MV-4-11 (cell line): ENCODE measurements at regions not wholly inside any gene's neighbourhood (a gene's known extent, or its start where the extent isn't known, plus 50 kb on each side); places are given as distances from the start of the nearest gene placed in this dataset.

Experiments
- DNase-seq: peaks from one replicate; lab custom pipeline; 2025; lab: John Stamatoyannopoulos, UW

DNA sequence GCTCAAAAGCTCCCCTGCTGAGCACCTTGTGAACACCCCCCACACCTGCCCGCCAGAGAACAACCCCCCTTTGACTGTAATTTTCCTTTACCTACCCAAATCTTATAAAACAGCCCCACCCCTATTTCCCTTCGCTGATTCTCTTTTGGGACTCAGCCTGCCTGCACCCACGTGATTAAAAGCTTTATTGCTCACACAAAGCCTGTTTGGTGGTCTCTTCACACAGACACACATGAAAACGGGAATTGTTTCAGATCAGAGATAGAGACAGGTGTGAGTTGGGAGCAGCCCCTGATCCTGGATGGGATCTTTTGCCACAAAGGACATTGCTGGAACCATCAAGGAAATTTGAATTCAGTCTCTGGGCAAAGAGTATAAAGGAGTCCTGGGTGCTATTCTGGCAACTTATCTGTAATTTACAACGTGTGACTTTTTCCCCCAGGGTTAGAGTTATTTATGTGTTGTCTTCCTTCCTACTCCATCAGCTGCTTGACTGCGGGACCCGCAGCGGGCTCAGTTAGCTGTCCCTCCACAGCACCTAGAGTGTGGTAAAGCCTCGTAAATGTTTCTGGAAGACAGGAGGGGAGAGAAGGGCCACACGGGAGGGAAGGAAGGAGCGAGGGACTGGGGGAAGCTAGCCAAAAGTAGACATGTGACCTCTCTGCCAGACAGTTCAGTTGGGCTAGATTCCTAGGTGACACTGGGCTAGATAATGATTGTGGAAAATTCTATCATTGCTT is 437.0 kb downstream of the ZNF608 start:
- DNase-seq, result no peak

DNA sequence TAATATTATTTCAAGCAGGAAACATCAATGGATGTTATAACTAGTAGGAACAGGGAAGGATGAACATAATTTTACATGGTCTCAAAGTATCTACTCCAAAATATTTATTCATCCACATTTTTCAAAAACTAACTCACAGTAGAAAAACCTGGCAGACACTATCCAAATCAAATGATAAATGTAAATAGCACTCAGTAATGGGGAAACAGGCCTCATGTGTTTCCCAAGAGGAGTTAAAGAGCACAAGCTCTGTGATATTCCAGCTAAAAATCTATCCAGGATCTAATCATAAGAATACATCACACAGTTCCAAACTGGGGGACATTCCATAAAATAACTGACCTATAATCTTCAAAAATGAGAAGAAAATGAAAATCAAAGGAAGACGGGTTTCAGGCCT is 443.1 kb downstream of the ZNF608 start:
- no peak for DNase-seq

DNA sequence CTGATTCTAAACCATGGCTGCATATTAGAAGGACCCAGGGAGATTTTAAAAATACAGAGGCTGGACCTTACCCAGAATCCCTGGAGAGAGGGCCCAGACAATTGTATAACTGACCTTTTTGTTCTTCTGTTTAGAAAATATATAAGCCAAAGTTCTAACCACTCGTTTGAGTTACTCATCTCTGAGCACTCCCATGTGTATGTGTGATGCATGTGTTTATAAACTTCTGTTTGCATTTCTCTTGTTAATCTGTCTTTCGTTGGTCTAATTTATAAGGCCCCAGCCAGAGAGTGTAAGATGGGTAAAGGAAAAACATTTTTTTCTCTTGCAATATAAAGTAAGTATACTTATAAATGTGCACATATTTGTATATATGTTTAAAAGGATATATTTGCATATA is 443.9 kb downstream of the ZNF608 start:
- DNase-seq, result no peak

DNA sequence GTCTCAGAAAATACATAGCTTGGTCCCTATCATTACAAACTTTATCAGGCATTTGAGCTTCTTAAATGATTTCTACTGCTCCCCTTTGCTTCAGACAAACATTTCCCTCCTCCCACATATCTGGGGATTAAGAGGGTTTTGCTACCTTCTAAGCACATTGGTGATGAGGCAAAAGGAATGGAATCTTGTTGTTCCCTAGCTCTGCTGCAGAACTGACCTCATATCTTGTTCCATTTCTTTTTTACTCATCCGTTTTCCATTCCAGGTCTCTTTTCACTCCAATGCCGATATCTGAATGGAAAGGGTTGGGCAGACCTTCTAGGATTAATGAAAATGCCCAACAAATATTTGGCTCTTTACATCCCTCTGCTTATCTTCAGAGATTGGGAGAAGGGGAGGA is 444.6 kb downstream of the ZNF608 start:
- DNase-seq, result no peak

DNA sequence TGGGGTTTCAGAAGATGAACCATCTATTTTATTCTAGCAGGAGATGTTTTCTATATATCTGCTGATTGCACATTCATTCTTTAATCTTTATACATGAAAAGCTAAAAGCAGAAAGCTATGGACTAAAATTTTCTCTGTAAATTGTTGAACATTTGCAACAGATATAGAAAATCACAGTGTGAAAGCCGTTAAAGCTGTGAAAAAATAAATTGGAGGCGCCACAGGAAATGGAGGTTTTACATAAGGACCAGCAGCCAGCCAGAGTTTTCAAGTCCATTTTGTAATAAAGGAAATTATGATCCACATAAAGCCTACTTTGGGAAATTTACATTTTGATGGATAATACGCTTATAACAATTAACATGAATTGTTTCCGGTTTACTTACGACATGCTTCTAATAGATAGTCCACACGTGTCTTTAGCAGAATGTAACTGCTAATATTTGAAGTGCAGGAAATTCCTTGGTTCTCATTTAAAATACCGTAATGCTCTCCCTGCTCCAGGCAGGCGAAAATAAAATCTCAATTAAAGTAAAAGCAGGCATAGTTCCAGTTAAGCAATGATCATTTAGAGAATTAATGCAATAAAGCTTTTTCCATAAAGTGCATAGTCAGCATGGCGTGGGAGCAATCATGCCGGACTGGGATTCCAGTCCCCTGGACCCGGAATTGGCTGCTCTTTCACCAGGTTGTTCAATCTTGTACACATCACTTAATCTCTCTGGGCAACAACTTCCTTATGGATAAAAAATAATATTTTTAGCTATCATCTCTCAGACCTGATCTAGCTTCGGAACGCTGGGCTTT is 445.4 kb downstream of the ZNF608 start:
- DNase-seq, result no peak

DNA sequence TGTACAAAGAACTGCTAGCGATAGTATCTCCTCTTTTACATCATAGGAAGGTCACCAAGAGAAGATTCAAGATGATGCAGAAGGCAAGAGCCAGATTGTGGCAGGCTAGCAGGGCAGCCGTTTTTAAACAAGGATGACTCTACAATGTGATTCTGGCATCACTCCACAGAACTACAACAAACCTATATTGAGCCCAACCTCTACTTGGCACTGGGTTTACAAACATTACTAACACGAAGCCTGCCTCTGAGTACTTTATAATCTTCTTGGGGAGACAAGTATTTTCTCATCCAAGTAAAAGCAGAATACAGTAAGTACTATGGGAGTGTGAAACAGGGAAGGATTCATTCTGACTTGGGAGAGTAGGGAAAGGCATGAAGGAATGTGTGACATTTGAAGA is 448.6 kb downstream of the ZNF608 start:
- DNase-seq, result no peak

DNA sequence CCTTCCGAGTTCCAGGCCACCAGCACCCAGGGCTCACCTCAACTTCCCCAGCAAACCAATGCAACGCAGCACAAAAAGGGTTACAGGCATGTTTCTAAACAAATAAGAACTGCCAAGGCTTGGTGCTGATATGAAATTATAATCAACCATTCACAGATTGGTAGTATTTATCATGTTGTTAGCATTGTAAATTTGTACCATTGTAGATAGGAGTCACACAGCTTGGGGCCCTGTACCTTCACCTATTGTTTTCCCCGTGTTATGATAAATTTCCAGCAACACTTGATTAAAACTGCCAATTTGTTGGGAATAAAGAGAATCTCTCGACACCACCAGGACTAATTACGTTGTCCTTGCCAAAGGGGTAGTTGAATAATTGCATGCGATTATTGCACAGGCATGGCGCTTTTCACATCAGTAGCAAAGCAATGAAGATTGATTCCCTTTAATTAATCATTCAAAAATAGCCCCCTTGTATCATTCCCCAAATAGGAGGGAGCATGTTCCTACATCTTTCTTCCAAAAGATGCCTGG is 454.1 kb downstream of the ZNF608 start:
- DNase-seq, result no peak

DNA sequence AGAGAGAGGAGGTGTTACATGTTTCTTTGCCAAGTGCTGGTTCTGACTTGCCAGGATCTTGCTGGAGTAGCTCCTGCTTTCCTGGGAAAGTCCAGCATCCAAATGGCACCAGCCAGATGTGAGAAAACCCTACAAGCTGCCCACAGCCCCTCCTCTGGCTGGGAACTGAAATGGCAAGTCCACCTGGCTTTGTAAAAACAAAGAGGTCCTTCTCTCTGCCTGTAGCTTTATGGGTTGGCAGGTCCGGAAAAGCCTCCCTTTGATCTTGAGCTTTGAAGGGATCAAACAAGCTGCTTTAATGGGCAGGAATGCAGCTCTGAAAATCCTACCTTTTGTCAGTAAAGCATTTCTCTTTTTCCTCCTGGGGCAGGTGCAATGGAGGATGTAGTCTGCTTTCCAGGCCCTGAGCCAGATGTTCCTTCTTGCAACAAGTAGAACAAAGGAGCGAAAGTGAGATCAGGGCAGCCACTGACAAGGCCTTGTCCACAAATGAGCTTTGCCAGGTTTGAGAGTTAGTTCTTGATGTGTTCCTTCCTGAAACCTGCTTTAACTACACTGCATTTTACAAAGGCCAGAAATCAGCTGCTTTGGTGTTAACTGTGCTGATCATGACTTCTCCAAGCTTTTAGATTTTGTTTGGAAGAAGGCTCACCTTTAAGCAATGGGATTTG is 456.7 kb downstream of the ZNF608 start:
- no peak for DNase-seq

DNA sequence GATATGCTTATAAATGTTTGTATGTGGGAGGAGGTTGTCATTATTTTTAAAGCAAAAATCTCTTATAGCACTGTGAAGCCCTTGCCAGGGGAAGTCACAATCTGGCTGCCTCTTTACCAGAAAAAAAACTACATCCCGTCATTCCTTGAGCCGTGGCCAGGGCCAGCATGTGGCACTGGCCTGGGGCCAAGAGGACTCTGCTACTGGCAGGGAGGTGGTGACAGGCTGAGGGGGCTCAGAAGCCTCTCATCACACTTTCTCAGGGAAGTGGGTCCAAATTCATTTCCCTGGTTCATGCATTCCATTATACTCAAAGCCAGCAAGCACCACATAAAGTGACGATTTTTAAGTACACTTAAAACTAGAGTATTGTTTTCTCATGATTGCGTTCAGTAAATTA is 457.3 kb downstream of the ZNF608 start:
- no peak for DNase-seq

DNA sequence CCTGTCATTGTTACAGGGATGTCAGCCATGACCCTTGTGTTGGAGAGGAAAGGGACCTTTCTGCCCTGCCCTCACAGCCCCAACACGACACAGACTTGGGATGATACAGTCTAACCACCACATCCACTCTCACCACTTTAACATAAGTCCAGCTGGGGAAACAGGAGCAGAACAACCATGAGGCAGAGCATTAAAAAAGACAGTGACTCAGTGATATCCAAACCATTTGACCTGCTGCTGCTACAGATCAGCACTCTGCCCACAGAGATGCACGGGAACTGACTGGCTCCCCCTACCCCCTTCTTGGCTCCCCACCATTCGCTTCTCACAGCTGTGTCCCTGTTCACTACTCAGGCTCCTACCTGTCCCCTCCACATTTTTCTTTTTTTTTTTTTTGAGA is 458.6 kb downstream of the ZNF608 start:
- DNase-seq, result no peak

DNA sequence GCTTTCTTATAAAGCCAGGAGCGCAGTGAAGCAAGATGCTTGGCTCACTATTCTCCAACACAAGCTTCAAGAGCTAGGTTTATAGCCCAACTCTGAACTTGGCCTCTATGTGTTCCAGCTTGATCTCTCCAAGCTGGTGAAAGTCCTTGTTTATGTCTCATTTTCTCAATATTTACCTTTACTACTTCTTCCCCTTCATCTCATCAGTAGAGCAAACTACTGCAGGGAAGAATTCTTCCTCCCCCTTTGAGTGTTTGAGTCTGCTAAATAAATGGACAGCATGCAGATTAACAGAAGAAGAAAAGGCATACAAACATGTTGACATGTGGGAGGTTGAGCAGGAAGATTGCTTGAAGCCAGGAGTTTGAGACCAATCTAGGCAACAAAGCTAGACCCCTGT is 460.7 kb downstream of the ZNF608 start:
- no peak for DNase-seq

DNA sequence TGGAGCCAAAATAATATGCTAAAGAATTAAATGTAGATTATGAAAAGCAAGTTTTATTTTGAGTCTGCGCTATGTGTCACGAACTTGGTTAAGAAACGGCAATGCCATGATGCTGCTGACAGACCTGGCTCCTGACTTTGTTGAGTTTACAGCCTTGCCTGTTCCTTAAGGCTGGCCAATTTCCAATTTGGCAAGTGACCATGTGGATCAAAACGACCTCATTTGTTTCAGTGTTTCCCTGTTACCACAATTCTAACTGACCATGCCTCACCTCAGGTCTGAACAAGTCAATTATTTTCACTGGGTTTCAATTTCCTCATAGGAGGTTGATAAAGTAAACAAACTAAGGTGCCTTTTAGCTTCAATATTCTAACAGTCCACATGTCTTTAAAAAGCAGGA is 461.4 kb downstream of the ZNF608 start:
- no peak for DNase-seq

DNA sequence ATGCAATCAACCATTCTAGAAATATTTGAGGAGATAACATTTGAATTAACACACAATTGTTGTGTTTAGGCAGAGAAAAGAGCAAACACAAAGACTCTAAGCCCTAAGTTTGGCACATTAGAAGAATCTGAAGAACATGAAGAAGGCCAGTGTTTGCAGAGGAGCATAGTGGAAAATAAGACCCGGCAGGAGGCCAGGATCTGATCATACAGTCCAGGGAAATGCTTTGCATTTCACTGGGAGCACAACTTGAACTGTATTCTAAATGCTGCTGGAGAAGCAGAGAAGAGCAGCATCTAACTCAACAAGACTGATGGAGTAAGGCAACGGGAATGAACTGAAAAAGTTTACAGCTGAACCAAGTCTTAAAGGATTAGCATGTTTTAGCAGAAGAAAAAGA is 463.4 kb downstream of the ZNF608 start:
- no peak for DNase-seq

DNA sequence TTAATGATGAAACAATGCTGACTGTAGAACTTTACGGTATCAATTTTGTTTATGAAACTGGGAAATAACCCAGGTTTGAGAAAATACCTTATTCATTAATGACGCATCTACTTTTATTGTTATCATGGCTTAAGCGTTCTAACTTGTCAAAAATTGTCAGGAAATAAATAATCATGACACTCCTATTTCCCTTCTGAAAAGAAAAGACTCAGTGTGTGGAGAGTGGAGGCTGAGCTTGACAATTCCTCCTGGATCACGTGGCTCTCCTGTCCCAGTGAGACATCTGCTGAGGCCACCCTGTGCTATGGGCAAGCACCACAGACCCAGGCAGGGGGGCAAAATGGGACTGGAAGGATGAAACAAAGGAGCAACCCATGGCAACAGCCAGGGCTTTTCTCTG is 466.4 kb downstream of the ZNF608 start:
- DNase-seq, result no peak

DNA sequence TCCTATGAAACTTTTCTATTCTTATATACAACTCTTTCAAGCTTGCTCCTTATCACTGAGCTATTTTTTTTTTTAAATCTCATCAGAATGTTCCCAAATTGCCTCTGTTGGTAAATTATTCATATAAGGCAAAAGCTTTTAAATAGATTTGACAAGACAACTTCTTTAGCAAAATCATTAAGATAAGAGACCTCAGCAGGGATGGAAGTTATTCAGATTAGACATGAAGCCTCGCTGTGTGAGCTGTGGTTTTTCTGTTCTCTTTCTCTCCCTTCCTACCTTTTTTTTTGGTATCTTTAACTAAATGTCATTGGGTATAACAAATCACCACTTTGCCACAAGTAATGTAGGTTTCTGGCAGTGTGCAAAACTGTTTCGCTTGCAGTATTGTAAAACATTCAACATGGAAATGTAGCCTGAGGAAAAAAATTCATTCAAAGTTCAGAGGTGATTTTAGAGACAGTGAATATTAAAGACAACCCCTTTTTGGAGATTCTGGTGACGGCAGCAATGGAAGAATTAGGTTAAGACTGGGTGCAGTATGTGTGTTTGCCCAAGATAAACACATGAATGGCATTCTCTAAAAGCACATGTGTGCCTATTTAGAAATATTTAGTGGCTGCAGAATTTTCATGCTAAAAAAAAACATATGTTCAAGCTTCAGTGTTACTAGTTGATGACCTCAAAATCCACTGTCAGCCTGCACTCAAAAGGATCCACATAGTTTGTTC is 467.1 kb downstream of the ZNF608 start:
- DNase-seq, result no peak

DNA sequence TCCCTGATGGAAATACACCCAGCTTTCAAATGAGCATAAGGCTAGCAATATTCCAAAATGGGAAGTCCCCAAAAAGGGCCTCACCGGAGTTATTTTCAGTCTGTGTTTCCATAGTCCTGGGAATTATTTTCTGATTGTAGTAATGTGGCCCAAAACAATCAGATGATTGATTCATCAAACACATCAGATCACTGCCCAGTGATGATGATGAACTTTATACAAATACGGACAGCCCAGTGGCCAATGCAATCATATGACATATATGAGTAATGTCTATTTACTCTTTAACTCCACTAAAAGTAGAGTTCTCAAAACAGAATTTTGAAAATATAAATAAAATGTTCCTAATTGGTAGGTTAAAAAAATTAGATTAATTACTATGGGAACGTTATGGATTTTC is 467.8 kb downstream of the ZNF608 start:
- no peak for DNase-seq

DNA sequence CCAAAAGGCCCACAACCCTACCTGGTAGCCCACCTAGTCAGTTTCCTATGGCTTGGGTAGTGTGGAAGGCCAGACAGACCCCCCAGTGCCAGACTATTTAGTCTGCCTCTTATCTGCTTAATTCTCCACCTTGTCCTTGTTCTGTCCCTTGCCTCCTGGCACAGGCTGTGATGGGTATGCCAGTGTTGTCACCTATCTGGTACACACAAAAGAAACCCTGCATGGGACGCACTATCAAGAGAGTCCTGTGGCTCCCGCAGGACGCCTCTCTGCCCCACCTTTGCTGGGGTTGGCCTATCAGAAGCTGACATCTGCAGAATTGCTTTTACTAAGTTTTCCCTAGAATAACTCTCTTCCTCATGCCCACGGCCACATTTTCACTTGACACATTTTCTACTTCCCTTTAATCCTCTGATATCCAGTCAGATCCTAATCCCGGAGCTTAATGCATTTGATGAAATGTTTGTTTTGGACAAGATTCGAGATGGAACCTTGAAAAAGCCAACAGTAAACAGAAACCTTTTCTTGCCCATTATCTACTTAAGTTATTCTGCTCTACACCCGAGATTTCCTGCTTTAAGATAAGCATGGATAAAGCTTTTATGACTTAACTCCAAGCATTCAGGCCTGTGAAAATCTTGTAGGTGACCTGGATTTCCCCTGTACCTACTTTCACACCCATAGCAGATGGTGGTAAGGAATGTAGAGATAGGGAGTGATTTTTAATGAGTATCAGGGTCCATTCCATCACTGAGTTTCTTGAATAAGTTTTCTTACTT is 468.5 kb downstream of the ZNF608 start:
- DNase-seq, result no peak

DNA sequence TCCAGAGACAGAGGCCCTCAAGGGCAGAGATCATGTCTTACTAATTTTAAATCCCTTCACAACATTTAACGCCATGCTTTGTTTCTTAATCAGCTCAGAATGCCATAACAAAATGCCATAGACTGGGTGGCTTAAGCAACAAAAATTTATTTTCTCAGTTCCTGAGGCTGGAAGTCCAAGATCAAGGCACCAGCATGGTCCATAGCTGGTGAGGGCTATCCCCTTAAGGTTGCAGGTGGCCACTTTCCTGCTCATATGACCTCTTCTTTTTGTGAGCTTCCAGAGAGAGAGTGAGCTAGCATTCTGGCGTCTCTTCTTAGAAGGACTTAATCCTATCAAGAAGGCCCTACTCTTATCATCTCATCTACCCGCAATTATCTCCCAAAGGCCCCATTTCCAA is 470.3 kb downstream of the ZNF608 start:
- DNase-seq, result no peak

DNA sequence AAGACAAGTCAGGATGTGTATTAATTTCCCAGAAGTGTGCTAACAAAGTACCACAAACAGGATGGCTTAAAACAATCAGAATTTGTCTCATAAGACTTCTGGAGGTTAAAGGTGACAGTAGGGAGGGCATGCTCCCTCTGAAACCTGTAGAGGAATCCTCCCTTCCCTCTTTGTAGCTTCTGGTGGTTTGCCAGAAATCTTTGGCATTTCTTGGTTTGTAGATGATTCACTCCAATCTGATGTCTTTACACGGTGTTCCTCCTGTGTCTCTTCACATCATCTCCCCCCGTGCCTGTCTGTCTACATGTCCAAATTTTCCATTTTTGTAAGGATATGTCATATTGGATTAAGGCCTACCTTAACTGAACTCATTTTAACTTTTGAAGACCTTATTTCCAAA is 471.5 kb downstream of the ZNF608 start:
- no peak for DNase-seq

DNA sequence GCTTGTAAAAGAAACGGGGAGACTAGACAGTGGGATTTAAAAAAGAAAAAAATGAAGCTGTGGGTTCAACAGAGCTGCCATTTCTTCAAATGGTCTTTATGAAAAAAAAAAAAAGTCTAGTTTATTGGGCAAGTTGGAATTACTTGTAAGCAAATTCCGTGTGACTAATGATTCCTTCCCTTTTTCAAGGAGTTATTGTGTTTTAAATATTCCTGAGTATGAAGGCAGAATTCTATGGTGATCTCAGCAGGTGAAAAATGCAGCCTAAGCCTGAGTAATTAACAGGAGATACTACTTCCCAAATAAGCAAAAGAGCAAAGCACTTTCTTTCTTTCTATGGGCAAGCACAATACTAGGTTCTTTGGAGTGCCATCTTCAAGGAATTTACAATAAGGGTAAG is 481.9 kb downstream of the ZNF608 start:
- no peak for DNase-seq
